NCI-H1436 (cell line): ENCODE measurements at regions not wholly inside any gene's neighbourhood (a gene's known extent, or its start where the extent isn't known, plus 50 kb on each side); places are given as distances from the start of the nearest gene placed in this dataset.
A peak's percentile ranks its signal among the peaks of the same experiment; 100 is the strongest.

Experiments used
- DNase-seq: peaks from one replicate; lab custom pipeline; 2025; lab: John Stamatoyannopoulos, UW

- no peak for DNase-seq
These were observed 147.2 kb upstream of the ETS2 start for GRCh38 chr21:38658511-38658910.

- no peak for DNase-seq
These were observed 145.8 kb upstream of the ETS2 start for GRCh38 chr21:38659936-38660332.

DNA sequence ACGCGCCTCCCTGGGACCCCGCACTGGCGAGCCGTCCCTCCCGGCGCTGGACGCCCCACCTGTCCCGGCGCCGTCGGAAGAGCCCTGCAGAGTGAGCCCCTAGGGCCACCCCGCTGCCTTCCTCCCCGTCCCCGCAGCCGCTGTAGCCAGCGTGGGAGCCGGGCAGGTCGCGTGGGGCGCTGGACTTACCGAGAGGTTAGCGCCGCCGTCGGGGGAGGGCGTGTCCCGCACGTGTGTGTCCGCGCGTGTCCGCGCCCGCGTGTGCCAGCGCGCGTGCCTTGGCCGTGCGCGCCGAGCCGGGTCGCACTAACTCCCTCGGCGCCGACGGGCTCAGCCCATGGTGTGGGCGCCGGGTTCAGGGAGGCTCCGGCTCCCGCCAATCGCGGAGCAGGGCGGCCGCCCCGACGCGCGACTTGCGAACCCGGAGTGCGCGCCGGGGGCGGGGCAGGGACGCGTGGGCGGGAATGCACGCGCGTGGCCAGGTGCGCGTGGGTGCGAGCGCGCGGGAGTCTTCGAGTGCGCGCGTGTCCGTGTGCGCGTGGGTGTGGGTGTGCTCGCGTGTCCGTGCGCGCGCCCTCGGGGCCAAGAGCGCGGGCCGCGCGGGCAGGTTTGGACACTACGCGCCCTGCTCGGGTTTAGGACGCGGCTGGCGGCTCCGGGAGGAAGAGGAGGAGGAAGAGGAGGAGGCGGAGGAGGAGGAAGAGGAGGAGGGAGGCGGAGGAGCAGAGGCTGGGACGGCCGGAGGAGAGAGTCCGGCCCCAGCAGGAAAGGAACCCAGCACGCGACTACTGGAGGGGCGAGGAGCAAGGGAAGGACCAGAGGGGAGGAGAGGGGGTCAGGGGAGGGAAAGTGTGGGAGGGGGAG, 145.2 kb upstream of the ETS2 start:
- DNase-seq: peak; percentile 25

DNA sequence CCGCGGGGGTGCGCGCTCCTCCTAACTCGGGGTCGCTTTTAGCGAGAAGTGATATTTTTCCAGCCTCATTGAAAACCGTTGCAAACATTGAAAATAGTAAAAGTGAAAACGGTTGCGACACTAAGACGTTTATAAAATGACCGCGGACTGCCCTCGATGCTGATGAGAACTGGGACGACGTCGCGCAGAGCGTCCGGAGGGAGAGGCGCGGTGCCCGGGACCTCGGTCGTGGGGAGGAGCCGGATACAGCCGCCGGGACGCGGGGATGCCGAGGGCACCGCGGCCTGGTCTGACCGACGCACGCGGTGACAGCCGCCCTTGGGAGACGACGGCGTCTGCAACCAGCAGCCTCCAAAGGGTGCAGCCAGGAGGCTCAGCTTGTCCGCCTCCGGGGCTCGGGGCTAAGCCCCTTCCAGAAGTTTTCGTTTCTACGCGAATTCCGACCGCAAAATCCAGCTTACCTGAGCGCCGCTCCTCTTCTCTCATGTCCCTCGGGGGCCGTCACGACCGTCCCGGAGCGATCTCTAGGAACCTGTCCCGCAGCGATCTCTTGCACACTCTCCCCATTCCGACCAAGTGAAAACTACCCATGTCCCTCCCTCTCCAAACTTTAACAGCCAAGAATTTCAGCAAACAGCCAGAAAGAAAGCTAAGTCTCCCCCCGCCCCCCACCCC, 144.4 kb upstream of the ETS2 start:
- no peak for DNase-seq

- DNase-seq: no peak
These were observed 143.7 kb upstream of the ETS2 start for GRCh38 chr21:38661889-38662568.

DNA sequence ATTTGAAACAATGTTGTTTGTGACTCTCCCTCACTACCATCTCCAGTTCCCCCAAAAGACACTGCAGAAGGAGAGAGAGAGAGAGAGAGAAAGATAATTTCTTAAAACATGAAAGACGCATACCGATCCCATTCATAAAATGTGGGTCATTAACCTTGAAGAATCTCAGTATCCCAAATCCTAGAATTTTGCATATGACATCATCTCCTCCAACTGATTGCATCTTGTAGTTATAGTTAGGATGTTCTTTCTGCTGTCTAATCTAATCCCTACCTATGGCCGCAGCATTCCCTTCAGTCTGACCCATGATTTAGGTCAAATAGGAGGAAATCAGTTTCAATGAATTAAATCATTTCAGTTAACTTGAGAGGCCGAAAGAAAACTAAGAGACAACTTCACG, 142.4 kb upstream of the ETS2 start:
- no peak for DNase-seq

DNA sequence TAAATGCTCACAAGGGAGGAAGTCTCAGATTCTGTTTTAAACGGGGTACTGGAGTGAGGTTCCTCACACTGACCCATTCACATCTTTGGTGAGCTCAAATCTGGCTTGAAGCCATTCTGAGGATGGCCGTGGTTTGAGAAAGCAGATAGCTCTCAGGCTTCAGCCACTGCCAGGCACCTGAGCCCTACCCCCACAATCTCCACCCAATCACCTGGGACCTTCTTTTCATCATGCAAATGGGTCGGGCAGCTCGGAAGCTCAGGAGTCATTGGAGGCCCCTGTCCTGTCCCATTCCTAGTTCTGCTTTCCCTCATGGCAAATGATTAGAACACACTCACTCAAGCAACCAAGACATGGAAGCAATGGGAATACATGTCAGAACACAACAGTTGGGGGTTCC, 141.4 kb upstream of the ETS2 start:
- no peak for DNase-seq

DNA sequence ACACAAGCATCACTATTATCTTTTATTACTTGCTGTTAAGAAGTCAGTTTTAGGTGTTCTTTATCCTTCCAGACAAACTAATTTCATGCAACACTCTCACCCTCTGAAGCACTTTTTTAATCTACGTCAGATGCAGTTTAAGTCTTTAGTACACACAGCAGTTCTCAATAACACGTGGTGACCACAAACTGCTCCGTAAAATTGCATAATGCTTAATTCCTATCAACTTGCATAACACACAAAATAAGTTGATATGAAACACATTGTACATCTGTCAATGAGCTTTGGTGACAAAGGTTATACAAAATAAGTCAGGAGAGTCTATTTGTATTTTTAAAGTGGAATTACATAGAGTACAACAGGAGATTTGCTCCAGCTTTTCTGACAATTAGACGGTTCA, 140.9 kb upstream of the ETS2 start:
- no peak for DNase-seq

DNA sequence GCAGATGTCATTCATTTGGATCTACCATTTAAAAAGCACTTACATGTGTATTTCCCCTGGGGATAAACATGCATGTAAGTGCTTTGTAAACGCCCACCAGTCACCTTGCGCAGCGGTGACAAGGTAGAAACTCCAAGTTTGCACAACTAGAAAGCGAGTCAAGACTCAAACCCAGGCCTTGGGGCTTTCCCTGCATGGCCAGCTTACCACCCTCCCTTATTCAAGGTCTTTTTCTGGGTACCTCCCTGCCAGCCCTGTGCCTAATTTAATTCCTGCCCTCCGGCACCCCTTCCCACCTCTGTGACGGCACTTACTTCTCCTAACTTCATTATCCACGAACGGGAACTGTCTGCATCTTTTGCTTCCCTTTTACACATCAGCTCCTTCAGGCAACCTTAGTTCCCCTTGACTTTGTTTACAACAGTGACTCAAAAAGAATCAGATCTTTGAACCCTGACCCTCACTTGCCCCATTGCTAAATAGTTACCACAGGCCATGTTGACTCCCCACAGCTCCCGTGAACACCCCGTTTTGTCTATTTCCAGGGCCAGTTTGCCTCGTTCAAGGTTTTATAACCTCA, 138.3 kb upstream of the ETS2 start:
- no peak for DNase-seq

GRCh38 chr21:38668067-38668466, 137.7 kb upstream of the ETS2 start:
- no peak for DNase-seq

DNA sequence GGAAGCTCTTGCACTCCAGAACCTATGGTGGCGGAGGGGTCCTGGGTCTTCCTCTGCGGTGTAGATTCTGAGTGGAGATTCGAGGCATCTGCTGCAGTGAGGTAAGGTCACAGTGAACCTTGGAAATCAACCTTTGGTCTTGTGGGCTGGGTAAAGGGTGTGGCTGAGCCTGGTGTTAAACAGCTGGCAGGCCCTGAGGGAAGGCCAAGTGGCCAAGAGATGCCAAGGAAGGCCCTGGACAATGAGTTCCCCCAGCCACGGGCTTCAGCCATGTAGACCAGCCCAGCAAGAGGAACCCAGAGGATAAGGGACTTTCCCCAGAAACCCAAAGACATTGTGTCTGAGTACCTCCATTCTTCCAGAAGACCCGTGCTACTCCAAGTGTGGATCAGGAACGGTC, 137.2 kb upstream of the ETS2 start:
- DNase-seq: no peak

DNA sequence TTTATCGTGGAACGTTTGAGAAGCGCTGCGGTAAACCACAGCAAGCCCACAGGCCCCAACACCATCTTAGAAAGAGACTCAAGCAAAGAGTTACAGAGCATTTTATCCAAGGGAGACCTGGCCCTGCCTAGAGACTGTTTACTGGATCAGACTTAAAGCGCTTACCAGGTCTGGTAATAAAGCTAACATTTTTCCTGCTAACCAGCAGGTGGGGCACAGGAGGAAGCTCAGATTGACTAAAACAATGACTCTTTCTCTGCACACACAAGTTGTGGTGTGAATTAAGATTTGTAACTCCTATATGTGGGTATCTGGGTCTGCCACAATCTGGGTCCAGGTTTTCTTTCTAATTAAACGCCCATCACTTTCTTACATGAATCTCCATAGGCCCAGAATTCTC, 136.5 kb upstream of the ETS2 start:
- peak; percentile 2 for DNase-seq

DNA sequence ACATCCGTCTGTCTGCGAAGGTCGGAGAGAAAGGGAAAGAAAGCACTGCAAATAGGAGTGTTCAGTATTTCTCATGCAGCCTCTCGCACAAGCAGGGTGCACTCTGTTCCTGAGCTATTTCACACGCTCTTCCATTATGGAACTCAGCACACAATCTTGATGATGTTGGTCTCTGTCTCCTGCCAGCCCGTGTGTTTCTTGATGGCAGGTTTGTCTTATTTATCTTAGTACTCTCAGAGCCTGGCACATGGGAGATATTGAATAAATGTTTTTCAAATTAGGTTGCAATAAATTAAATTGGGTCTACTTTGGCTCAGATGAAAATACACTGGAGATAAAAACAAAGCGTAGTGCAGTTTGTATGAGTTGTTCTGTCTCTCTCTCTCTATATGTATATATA, 134.9 kb upstream of the ETS2 start:
- no peak for DNase-seq

- no peak for DNase-seq
These were observed 134.0 kb upstream of the ETS2 start for GRCh38 chr21:38671773-38672172.

- DNase-seq: peak; percentile 10
These were observed 130.4 kb upstream of the ETS2 start for GRCh38 chr21:38675182-38675824.

DNA sequence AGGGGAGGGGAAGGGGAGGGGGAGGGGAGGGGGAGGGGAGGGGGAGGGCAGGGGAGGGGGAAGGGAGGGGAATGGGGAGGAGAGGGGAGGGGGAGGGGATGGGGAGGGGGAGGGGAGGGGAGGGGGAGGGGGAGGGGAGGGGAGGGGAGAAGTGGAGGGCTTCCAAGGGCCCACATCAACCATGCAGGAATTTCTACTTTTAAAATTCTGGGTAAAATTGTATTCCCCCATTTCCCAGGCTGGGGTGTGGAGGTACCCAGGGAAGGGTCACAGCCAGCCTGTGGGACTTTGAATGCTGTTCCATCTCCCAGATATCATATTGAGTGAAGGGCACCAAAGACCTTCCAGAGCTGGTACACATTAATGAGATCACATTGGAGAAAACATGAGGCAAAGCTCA, 126.9 kb upstream of the ETS2 start:
- DNase-seq: no peak

- DNase-seq: no peak
These were observed 126.2 kb upstream of the ETS2 start for GRCh38 chr21:38679534-38679933.

GRCh38 chr21:38680401-38680800, 125.3 kb upstream of the ETS2 start:
- no peak for DNase-seq

DNA sequence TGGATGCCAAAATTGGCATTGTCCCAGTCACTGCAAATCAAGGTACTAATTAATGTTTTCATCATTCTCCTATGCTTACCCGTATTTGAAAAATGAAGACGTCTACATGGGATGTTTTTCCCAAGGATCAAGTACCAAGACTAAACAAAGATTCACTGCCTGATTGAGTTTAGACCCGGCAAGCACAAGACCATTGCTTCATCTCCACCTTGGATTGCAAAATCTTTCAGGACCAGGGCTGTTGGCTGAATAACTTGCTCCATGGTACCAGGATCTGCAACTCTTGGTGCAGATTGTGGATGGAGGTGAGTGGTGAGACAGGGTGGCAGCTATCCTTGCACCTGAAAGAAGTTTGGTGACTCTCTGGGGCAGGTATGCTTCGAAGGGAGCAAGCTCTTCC, 122.5 kb upstream of the ETS2 start:
- DNase-seq: no peak

GRCh38 chr21:38688068-38688467, 117.7 kb upstream of the ETS2 start:
- peak; percentile 68 for DNase-seq

GRCh38 chr21:38691631-38692030, 114.1 kb upstream of the ETS2 start:
- DNase-seq: no peak

DNA sequence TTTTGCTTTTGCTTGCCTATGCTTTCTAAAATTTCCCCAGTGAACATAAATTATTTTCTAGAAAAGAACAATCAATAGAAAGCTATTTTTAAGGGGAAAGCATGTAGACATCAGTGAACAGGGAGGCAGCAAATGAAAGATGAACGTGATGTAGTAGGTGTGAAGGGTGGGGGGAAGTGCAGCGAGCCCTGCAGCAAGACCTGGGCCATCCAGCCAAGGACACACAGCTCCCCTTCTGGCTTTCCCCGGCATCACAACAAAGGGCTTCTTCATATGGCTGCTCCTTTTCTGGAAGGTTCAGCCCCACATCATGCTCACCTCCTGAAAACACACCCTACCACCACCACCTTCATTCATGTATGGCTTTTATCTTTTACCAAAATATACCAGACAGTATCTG, 109.2 kb upstream of the ETS2 start:
- no peak for DNase-seq
